ENCODE measurements at regions not wholly inside any gene's neighbourhood (a gene's known extent, or its start where the extent isn't known, plus 50 kb on each side); places are given as distances from the start of the nearest gene placed in this dataset.

DNA sequence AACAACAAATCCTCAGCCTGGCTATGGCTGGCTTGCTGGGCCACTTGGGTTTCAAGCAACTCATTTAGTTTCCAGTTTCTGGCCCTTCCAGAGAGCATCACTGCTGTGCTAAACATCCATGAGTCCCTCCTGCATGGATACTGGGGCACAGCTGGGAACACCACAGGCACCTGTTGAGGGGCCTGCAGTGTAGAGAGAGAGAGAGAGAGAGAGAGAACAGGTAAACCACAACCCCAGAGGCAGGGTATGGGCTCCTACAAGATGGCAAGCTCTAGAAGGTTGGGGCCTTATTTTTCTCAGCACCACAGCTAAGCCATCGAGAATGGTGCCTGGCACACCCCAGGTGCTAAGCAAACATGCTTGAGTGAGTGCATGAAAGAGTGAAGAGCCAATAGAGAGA, 120.3 kb downstream of the RBFOX3 start:
- TF ChIP-seq CTCF (conservative IDR thresholded peaks at IDR 0.05 in 1 of 2, IDR thresholded peaks at IDR 0.05 in 1 of 2; ENCODE audit: extremely low read depth in 1 of 2, insufficient read depth in 1 of 2, low read depth in 1 of 2, low read length in 2 of 2) (no peak), EZH2 (IDR thresholded peaks at IDR 0.05; ENCODE audit: borderline replicate concordance, low read length) (no peak)

Data from mammary epithelial cell (primary cell).